ENCODE measurements at regions not wholly inside any gene's neighbourhood (a gene's known extent, or its start where the extent isn't known, plus 50 kb on each side); places are given as distances from the start of the nearest gene placed in this dataset.

- Histone ChIP-seq H3K4me1 (peaks cover 0 to 9% (median 6%) of the 10 kb centered on the region in 4 donors), H3K27ac (replicated peaks in 1 of 4) (no peak overlapping the region), H3K36me3 (no peaks in the 10 kb centered on the region), H3K9me3 (no peaks in the 10 kb centered on the region), H3K4me3 (no peak overlapping the region), H3K27me3 (no peaks in the 10 kb centered on the region)
- DNase-seq (ENCODE audit: extremely low spot score) = no peak
- intact Hi-C loops (cut with DNase I) = no loop called here
- TF ChIP-seq EP300 (IDR thresholded peaks at IDR 0.05) = no peak
- 90% methylated on average over 5 of the region's 5 CpGs for WGBS
Observed at GRCh38 chr18:55113800-55114199, 154.5 kb upstream of the CCDC68 start.

GRCh38 chr18:55111271-55111670 lies 152.0 kb upstream of the CCDC68 start:
- no peak overlapping the region for H3K4me3 ChIP-seq
- intact Hi-C loops (cut with DNase I) = no loop called here
- no peaks in the 10 kb centered on the region for H3K4me1 ChIP-seq
- TF ChIP-seq EP300 (IDR thresholded peaks at IDR 0.05) = no peak
- H3K27ac ChIP-seq (replicated peaks in 1 of 4) = no peak overlapping the region
- no peaks in the 10 kb centered on the region for H3K27me3 ChIP-seq
- no peaks in the 10 kb centered on the region for H3K36me3 ChIP-seq
- no peaks in the 10 kb centered on the region for H3K9me3 ChIP-seq
- DNase-seq (ENCODE audit: extremely low spot score) = no peak

GRCh38 chr18:55110436-55110835 lies 151.2 kb upstream of the CCDC68 start:
- Histone ChIP-seq H3K4me1 (no peaks in the 10 kb centered on the region), H3K4me3 (no peak overlapping the region), H3K27ac (replicated peaks in 1 of 4) (peak overlapping the region in 1 of 4 donors; percentile 28), H3K9me3 (no peaks in the 10 kb centered on the region), H3K27me3 (no peaks in the 10 kb centered on the region), H3K36me3 (no peaks in the 10 kb centered on the region)
- TF ChIP-seq POLR2A (IDR thresholded peaks at IDR 0.05; ENCODE audit: low read depth) (no peak), EP300 (IDR thresholded peaks at IDR 0.05) (peak; percentile 33), POLR2AphosphoS5 (IDR thresholded peaks at IDR 0.05) (peak; percentile 50 to 57)
- 45% methylated on average over 9 of the region's 9 CpGs for WGBS
- DNase-seq (ENCODE audit: extremely low spot score) = no peak
- intact Hi-C loops (cut with DNase I) = no loop called here

DNA sequence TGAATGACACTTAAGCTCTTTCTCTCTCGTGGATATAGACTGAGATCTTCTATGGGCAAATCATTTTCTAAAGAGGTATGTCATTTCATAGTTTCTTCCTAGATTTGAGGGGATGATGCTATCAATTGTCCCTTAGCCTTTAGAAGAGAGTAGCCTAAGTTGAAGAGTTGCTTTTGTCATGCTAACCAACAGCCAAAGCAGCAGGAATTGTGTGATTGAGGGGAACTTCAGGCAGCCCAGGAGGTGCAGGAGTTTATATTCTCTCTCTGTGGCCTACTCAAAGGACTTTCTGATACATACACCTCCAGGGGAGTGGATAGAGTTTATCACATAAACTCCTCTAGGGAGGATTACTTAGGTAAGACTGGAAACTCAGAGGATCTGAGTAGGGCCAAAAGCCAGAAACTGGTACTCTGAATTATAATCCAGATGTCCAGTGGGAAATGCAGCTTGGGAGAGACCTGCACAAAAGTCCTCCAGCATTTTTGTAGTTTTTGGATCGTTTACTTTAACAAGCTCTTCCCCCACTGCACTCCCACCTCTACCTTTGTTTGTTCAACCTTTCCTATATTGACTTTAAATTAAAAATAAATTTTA lies 150.7 kb upstream of the CCDC68 start:
- Histone ChIP-seq H3K27ac (replicated peaks in 1 of 4) (peak overlapping the region in 3 of 4 donors; percentile 23 to 40 (median 35)), H3K36me3 (no peaks in the 10 kb centered on the region), H3K4me1 (no peaks in the 10 kb centered on the region), H3K9me3 (no peaks in the 10 kb centered on the region), H3K4me3 (no peak overlapping the region), H3K27me3 (no peaks in the 10 kb centered on the region)
- TF ChIP-seq CTCF (IDR thresholded peaks at IDR 0.05) (no peak), EP300 (IDR thresholded peaks at IDR 0.05) (no peak), POLR2A (IDR thresholded peaks at IDR 0.05; ENCODE audit: low read depth) (no peak), POLR2AphosphoS5 (IDR thresholded peaks at IDR 0.05) (no peak)
- 72% methylated on average over 2 of the region's 2 CpGs for WGBS
- DNase-seq (ENCODE audit: extremely low spot score) = no peak
- intact Hi-C loops (cut with DNase I) = no loop called here

DNA sequence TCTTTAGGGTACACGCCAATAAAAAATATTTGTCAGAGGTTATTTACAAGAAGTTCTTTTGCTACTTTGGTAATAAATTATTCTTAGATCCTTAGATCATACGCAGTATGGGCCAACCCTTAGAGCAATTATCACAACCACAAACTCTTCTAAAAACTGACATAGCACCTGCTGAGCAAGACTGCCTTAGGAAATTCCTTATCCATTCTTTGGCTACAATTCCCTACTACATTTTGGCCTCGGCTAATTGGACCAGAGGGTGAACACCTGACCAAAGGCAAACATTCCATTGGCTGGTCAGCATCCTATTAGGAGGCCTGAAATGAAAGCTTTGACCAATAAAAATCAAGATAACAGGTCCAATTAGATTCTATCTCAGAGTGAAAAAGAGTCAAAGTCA lies 147.6 kb upstream of the CCDC68 start:
- H3K9me3 ChIP-seq = no peaks in the 10 kb centered on the region
- H3K4me3 ChIP-seq = no peak overlapping the region
- DNase-seq (ENCODE audit: extremely low spot score) = no peak
- H3K36me3 ChIP-seq = no peaks in the 10 kb centered on the region
- intact Hi-C loops (cut with DNase I) = no loop called here
- WGBS = 93% methylated on average over 3 of the region's 3 CpGs
- TF ChIP-seq POLR2AphosphoS5 (IDR thresholded peaks at IDR 0.05) (no peak), POLR2A (IDR thresholded peaks at IDR 0.05; ENCODE audit: low read depth) (no peak), CTCF (IDR thresholded peaks at IDR 0.05) (no peak), EP300 (IDR thresholded peaks at IDR 0.05) (no peak)
- H3K27ac ChIP-seq (replicated peaks in 1 of 4) = no peak overlapping the region
- no peaks in the 10 kb centered on the region for H3K27me3 ChIP-seq
- H3K4me1 ChIP-seq = no peaks in the 10 kb centered on the region

- WGBS = 88% methylated on average over 2 of the region's 2 CpGs
- intact Hi-C loops (cut with DNase I) = no loop called here
- no peak for DNase-seq (ENCODE audit: extremely low spot score)
Observed at GRCh38 chr18:55106466-55106865, 147.2 kb upstream of the CCDC68 start.

DNA sequence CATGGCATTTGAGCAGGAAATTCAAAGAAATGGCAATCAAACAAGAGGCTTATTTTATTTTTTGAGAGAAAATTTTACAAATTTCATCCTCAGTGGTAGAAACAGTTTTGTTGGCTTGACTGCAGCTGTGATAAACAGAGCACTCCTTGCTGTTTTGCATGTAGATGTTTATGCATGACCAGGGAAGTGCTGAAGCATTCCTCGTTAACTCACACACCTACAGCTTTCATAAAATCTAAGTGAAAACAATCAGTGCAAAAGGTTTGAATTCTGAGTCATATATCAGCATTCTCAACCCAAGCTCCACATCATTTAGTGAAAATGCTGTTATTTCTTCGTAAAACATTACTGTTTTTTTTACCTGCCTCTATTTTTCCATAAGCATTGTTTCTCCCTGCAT lies 146.6 kb upstream of the CCDC68 start:
- WGBS = 91% methylated on average over 2 of the region's 2 CpGs
- Histone ChIP-seq H3K4me3 (no peak overlapping the region), H3K36me3 (no peaks in the 10 kb centered on the region), H3K27ac (replicated peaks in 1 of 4) (no peak overlapping the region), H3K9me3 (no peaks in the 10 kb centered on the region), H3K4me1 (no peaks in the 10 kb centered on the region), H3K27me3 (no peaks in the 10 kb centered on the region)
- no peak for DNase-seq (ENCODE audit: extremely low spot score)
- no peak for TF ChIP-seq CTCF (IDR thresholded peaks at IDR 0.05)
- no peak for TF ChIP-seq POLR2A (IDR thresholded peaks at IDR 0.05; ENCODE audit: low read depth)
- TF ChIP-seq POLR2AphosphoS5 (IDR thresholded peaks at IDR 0.05) = no peak
- TF ChIP-seq EP300 (IDR thresholded peaks at IDR 0.05) = no peak
- intact Hi-C loops (cut with DNase I) = no loop called here

More at GRCh38 chr18:55106466-55106865, 147.2 kb upstream of the CCDC68 start:
- Histone ChIP-seq H3K4me3 (no peak overlapping the region), H3K36me3 (no peaks in the 10 kb centered on the region), H3K9me3 (no peaks in the 10 kb centered on the region), H3K27ac (replicated peaks in 1 of 4) (no peak overlapping the region), H3K4me1 (no peaks in the 10 kb centered on the region), H3K27me3 (no peaks in the 10 kb centered on the region)
- no peak for TF ChIP-seq EP300 (IDR thresholded peaks at IDR 0.05)

All from esophagus muscularis mucosa (tissue), 4 donors.